WI38 (cell line): ENCODE measurements at regions not wholly inside any gene's neighbourhood (a gene's known extent, or its start where the extent isn't known, plus 50 kb on each side); places are given as distances from the start of the nearest gene placed in this dataset.

Experiments used
- H3K4me3 ChIP-seq: 2 replicates; pipeline ENCODE4 v1.5.1; 2011; ENCODE audit warnings: low read depth, mild to moderate bottlenecking, control low read depth, low read length
- TF ChIP-seq, protein P1 (sequence below): IDR thresholded peaks from 2 replicates; pipeline ENCODE4 v1.5.1; 2012; ENCODE audit warnings: low read depth, mild to moderate bottlenecking, control low read depth, low read length

DNA sequence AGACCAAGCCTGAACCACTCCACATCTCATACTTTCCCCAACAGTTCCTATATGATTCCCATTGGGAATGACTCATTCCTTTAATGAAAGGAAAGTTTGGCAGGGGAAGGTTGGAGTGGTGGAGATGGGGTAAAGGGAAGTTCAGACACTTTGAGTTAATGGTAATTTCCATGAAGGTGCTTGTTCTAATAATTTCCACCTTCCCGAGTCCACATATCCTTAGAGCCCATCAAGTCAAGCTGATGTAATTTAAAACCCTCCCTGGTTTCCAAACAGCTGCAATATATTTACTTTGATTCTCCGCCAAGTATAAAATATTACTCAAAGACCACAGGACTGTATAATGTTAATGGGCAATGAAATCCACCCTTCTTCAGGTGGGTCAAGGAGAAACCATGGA is 95.0 kb upstream of the GALNT15 start:
- H3K4me3 ChIP-seq, result no peak overlapping the region
- TF ChIP-seq, protein P1, sequence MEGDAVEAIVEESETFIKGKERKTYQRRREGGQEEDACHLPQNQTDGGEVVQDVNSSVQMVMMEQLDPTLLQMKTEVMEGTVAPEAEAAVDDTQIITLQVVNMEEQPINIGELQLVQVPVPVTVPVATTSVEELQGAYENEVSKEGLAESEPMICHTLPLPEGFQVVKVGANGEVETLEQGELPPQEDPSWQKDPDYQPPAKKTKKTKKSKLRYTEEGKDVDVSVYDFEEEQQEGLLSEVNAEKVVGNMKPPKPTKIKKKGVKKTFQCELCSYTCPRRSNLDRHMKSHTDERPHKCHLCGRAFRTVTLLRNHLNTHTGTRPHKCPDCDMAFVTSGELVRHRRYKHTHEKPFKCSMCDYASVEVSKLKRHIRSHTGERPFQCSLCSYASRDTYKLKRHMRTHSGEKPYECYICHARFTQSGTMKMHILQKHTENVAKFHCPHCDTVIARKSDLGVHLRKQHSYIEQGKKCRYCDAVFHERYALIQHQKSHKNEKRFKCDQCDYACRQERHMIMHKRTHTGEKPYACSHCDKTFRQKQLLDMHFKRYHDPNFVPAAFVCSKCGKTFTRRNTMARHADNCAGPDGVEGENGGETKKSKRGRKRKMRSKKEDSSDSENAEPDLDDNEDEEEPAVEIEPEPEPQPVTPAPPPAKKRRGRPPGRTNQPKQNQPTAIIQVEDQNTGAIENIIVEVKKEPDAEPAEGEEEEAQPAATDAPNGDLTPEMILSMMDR, result no peak

DNA sequence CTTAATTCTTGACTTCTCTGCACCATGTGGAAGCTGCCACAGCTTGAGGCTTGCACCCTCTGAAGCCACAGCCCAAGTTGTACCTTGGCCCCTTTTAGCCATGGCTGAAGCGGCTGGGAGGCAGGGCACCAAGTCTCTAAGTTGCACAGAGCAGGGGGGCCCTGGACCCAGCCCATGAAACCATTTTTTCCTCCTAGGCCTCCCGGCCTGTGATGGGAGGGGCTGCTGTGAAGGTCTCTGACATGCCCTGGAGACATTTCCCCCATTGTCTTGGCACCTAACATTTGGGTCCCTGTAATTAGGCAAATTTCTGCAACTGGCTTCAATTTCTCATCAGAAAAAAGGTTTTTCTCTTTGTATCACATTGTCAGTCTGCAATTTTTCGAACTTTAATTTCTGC is 92.8 kb upstream of the GALNT15 start:
- H3K4me3 ChIP-seq, result no peak overlapping the region
- TF ChIP-seq, protein P1, result no peak

DNA sequence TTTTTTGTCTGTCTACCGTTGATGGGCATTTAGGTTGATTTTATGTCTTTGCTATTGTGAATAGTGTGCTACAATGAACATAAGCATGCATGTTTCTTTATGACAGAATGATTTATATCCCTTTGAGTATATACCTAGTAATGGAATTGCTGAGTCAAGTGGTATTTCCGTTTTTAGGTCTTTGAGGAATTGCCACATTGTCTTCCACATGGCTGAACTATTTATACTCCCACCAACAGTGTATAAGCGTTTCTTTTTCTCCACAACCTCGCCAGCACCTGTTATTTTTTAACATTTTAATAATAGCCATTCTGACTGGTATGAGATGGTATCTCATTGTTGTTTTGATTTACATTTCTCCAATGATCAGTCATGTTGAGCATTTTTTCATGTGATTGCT is 89.6 kb upstream of the GALNT15 start:
- H3K4me3 ChIP-seq, result no peak overlapping the region
- TF ChIP-seq, protein P1, result no peak

DNA sequence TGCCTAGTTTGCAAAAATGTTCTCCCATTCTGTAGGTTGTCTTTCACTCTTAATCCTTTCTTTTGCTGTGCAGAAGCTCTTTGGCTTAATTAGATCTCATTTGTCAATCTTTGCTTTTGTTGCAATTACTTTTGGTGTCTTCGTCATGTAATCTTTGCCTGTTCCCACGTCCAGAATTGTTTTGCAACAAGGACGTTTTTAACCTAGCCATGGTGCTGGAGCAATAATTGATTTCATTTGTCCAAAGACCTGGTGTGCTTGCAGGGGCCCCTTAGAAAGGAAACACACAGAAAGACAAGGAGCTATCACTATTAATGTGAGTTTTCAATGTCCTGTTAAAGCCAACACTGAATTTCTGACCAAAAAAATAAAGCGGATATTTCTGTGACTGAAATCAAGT is 89.1 kb upstream of the GALNT15 start:
- TF ChIP-seq, protein P1, result no peak
- H3K4me3 ChIP-seq, result no peak overlapping the region

DNA sequence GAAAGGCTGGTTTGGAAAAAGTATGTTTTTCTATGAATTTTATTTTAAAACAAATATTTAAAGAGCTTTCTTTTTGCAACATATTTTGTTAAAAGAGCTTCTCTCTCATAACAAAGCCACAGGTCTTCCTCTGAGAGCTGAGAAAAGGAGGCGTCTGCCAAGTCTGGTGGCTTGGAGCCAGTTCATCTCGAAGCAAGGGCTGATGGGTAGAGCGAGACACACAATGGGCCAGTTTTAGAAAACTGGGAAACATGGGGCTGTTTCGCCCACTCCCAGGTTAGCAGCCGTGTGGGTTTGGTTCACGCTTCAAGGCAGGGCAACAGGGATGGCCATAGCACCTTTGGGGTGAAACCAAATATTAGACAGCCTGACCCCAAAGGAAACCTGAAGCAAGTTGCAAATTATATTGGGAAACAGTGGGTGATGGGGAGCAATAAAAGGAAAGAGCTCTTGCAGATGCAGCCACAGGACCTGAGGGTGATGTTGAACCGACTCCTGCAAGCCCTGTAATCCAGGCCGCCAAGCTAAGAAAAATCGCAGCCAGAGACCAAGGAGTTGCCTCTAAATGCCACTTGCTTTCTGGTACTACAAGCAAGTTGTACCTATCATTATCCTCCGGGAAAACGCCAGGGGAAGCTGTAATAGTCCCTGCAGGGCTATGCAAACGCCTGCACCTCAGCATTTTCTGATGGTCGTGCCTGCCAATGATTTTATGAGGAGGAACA is 88.4 kb upstream of the GALNT15 start:
- H3K4me3 ChIP-seq, result no peak overlapping the region
- TF ChIP-seq, protein P1, result no peak

DNA sequence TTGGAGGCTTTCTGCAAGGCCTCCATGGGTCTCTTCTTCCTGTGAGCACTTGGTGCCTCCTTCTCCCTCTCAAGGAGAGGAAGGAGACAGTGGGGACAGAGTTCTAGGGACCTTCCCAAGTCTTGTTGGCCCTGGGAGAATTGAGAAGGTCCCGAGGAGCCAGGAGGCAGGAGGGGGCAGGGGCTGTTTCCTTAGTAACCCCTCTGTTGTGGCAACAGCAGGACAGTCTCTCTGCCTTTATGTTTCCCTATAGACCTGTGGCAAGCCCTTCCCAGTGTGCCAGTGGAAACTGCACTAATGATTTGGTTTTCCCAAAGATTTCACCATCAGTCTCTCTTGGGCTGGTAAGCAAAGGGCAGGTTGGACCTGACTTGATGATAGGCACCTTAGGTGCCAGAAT is 87.8 kb upstream of the GALNT15 start:
- TF ChIP-seq, protein P1, result no peak
- H3K4me3 ChIP-seq, result no peak overlapping the region

DNA sequence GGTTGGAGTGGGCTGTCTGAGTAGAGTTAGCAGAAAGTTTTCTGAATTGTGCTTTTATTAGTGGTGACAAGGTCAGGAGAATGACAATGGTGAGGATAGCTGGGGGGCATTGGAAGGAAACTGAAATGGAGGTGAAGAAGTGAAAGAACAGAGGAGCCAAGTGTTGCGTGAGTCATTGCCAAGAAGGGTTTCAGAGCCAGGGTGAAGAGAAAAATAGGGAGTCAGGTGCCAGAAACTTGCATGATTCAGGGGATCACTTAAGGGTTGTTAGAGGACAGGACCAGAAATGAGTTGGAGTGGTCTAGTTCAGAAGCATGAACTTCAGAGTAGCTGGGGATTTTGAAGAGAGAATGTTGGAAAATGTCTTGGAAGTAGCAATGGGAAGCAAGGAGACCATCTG is 86.0 kb upstream of the GALNT15 start:
- TF ChIP-seq, protein P1, result no peak
- no peak overlapping the region for H3K4me3 ChIP-seq
